ENCODE measurements at regions not wholly inside any gene's neighbourhood (a gene's known extent, or its start where the extent isn't known, plus 50 kb on each side); places are given as distances from the start of the nearest gene placed in this dataset.

- TF ChIP-seq EZH2 (IDR thresholded peaks at IDR 0.05; ENCODE audit: insufficient read depth, poor library complexity, severe bottlenecking) (no peak), EZH2phosphoT487 (IDR thresholded peaks at IDR 0.05; ENCODE audit: insufficient read depth, low read depth) (no peak)
These were observed 620.8 kb upstream of the NR3C2 start for GRCh38 chr4:149062997-149063396.
